GM12892 (cell line): ENCODE measurements at regions not wholly inside any gene's neighbourhood (a gene's known extent, or its start where the extent isn't known, plus 50 kb on each side); places are given as distances from the start of the nearest gene placed in this dataset.

Source experiments
- POLR2AphosphoS5 ChIP-seq: IDR thresholded peaks from 2 replicates; pipeline ENCODE4 v1.6.1; 2011; ENCODE audit warnings: low read depth, low read length, control low read depth
- TAF1 ChIP-seq: IDR thresholded peaks from 2 replicates; pipeline ENCODE4 v1.6.1; 2011; ENCODE audit warnings: low read depth, mild to moderate bottlenecking, control low read depth, low read length, borderline replicate concordance

DNA sequence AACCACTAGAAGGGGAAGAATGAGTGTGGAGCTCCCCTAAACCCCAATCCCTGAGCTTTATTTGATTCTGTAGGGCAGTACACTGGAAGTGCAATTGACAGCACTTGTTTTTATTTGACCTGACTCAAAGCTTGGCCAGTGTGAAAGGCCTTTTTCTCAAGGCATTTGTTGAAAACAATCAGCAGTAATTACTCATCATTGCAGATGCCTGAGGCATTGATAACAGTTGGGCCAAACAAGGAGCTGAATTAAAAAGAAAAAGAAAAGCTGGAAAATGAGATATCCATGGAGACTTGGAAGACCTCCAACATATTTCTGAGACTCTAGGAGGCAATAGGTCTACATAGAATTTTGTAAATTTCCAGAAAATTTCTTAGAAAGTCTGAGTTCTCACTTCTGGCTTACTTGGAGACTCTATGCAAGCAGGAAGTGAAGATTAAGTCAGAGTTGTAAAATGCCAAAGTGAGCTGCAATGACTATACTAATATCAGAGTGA, 200.8 kb upstream of the KCNJ16 start:
- TF ChIP-seq POLR2AphosphoS5 (no peak), TAF1 (no peak)
